ENCODE measurements at regions not wholly inside any gene's neighbourhood (a gene's known extent, or its start where the extent isn't known, plus 50 kb on each side); places are given as distances from the start of the nearest gene placed in this dataset.

DNA sequence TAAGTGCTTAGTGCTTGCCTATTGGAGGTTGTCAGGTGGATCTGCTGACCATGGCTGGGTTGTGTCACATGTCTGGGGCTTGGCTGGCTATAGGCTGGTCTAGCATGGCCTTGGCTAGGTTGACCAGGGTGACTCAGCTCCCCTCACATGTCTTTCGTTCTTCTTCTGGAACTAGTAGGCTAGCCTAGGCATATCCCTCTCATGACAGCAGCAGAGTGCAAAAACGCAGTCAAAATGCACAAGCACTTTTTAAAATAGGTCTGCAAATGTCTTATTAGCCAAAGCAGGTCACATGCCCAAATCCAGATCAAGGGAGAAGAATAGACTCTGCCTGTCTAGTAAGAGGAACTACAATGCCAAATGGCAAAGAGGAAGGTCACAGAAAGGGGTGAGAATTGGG, 179.7 kb upstream of the ACVR2A start:
- TF ChIP-seq CTCF (conservative IDR thresholded peaks at IDR 0.05; ENCODE audit: low read depth, low read length) = no peak
- no peak for TF ChIP-seq EZH2 (IDR thresholded peaks at IDR 0.05; ENCODE audit: borderline replicate concordance, low read depth, low read length, poor library complexity, severe bottlenecking)
